A673 (cell line): ENCODE measurements at regions not wholly inside any gene's neighbourhood (a gene's known extent, or its start where the extent isn't known, plus 50 kb on each side); places are given as distances from the start of the nearest gene placed in this dataset.

Source experiments
- BruUV-seq: library from RNA; stranded (reverse); fragments of 400-500 nt; replicated peaks from 2 replicates; lab custom pipeline; 2021; lab: Mats Ljungman, UMichigan
- CTCF ChIA-PET: fragments of 300-600 bp; sonication (Branson Sonifier 250); formaldehyde crosslinking; loops from one replicate; lab custom pipeline; 2022; ENCODE audit warnings: antibody characterized with exemption; lab: Charles Lee
- POLR2A ChIA-PET: fragments of 300-600 bp; sonication (Branson Sonifier 250); formaldehyde crosslinking; loops from one replicate; lab custom pipeline; 2022; ENCODE audit warnings: antibody characterized with exemption; ENCODE audit not compliant: low non-redundant PET; lab: Charles Lee
- DNase-seq: peaks from one replicate; pipeline ENCODE4 v3.0.0-alpha.2; 2015; ENCODE audit warnings: low spot score
- H3K27ac ChIP-seq: fragments of 200-600 bp; sonication (generic); 2 replicates; pipeline ENCODE4 v1.5.1; 2016; ENCODE audit warnings: mixed run types, low read depth, mild to moderate bottlenecking, mixed read lengths, antibody characterized with exemption, low read length; ENCODE audit not compliant: poor library complexity, severe bottlenecking
- H3K27me3 ChIP-seq: fragments of 200-600 bp; sonication (generic); replicated peaks from 2 replicates; pipeline ENCODE4 v1.6.1; 2017; ENCODE audit warnings: mixed run types, low read depth, mild to moderate bottlenecking, mixed read lengths, antibody characterized with exemption, low read length; ENCODE audit not compliant: insufficient read depth, poor library complexity
- H3K36me3 ChIP-seq: fragments of 200-600 bp; sonication (generic); 2 replicates; pipeline ENCODE4 v1.6.1; 2016; ENCODE audit warnings: mixed run types, mild to moderate bottlenecking, mixed read lengths, antibody characterized with exemption, low read length; ENCODE audit not compliant: insufficient read depth, poor library complexity, severe bottlenecking
- H3K4me1 ChIP-seq: fragments of 200-600 bp; sonication (generic); 2 replicates; pipeline ENCODE4 v1.6.1; 2017; ENCODE audit warnings: mixed run types, mild to moderate bottlenecking, mixed read lengths, antibody characterized with exemption, low read length; ENCODE audit not compliant: insufficient read depth, poor library complexity, severe bottlenecking
- H3K4me3 ChIP-seq: fragments of 200-600 bp; sonication (generic); 2 replicates; pipeline ENCODE4 v1.5.1; 2016; ENCODE audit warnings: low read depth, mixed run types, mild to moderate bottlenecking, mixed read lengths, low read length; ENCODE audit not compliant: poor library complexity, severe bottlenecking
- H3K9me3 ChIP-seq: fragments of 200-600 bp; sonication (generic); 2 replicates; pipeline ENCODE4 v1.6.1; 2016; ENCODE audit warnings: mixed run types, low read depth, mild to moderate bottlenecking, mixed read lengths, antibody characterized with exemption, low read length; ENCODE audit not compliant: poor library complexity, severe bottlenecking
- CTCF ChIP-seq: fragments of 300-800, 200-600 bp; sonication (generic); conservative IDR thresholded peaks from 2 replicates; pipeline ENCODE4 v1.5.1; 2017; ENCODE audit warnings: low read depth, mild to moderate bottlenecking, antibody characterized with exemption, low read length, moderate library complexity, mixed read lengths
- EZH2 ChIP-seq: fragments of 200-600 bp; sonication (generic); IDR thresholded peaks from 2 replicates; pipeline ENCODE4 v1.6.1; 2017; ENCODE audit warnings: borderline replicate concordance, low read depth, mild to moderate bottlenecking, mixed read lengths, antibody characterized with exemption, low read length; ENCODE audit not compliant: poor library complexity, severe bottlenecking
- intact Hi-C: fragments of 100-400 bp; cut with micrococcal nuclease; formaldehyde crosslinking; loops from one replicate; pipeline ENCODE4 v1.10.0; 2022; ENCODE audit not compliant: unreplicated experiment

GRCh38 chr13:110023729-110024644 is 237.6 kb upstream of the IRS2 start:
- intact Hi-C loops = no loop called here
- no peak for DNase-seq
- no TSS peak for BruUV-seq
- Histone ChIP-seq H3K36me3 (no peaks in the 10 kb centered on the region), H3K27ac (no peak overlapping the region), H3K27me3 (peaks cover 95% of the 10 kb centered on the region), H3K4me1 (no peaks in the 10 kb centered on the region), H3K9me3 (no peaks in the 10 kb centered on the region), H3K4me3 (no peak overlapping the region)
- TF ChIP-seq CTCF (no peak), EZH2 (no peak)
- ChIA-PET CTCF (interaction anchor here (0.6 kb wide), 1 partner anchor 667 kb away, joined by 14 read pairs; no protein-coding TSS in a partner anchor), POLR2A (no interaction called here)

GRCh38 chr13:110018009-110018408 is 231.6 kb upstream of the IRS2 start:
- H3K9me3 ChIP-seq = no peaks in the 10 kb centered on the region
- TF ChIP-seq CTCF (no peak), EZH2 (no peak)
- POLR2A ChIA-PET = no interaction called here
- H3K4me1 ChIP-seq = no peaks in the 10 kb centered on the region
- H3K27me3 ChIP-seq = peaks cover 96% of the 10 kb centered on the region
- no TSS peak for BruUV-seq
- no peak overlapping the region for H3K27ac ChIP-seq
- no peaks in the 10 kb centered on the region for H3K36me3 ChIP-seq
- CTCF ChIA-PET = no interaction called here
- intact Hi-C loops = no loop called here
- H3K4me3 ChIP-seq = no peak overlapping the region
- no peak for DNase-seq

GRCh38 chr13:110017379-110017778 is 231.0 kb upstream of the IRS2 start:
- POLR2A ChIA-PET = no interaction called here
- DNase-seq = no peak
- intact Hi-C loops = no loop called here
- H3K36me3 ChIP-seq = no peaks in the 10 kb centered on the region
- no TSS peak for BruUV-seq
- CTCF ChIA-PET = no interaction called here
- no peak overlapping the region for H3K27ac ChIP-seq
- TF ChIP-seq EZH2 = no peak
- no peak for TF ChIP-seq CTCF
- no peaks in the 10 kb centered on the region for H3K4me1 ChIP-seq
- H3K4me3 ChIP-seq = no peak overlapping the region
- H3K27me3 ChIP-seq = peaks cover 96% of the 10 kb centered on the region
- no peaks in the 10 kb centered on the region for H3K9me3 ChIP-seq
